Hepatocyte (in vitro differentiated cells): ENCODE measurements at regions not wholly inside any gene's neighbourhood (a gene's known extent, or its start where the extent isn't known, plus 50 kb on each side); places are given as distances from the start of the nearest gene placed in this dataset.

ENCODE experiments used
- EZH2 ChIP-seq: fragments of 200-600 bp; sonication (generic); IDR thresholded peaks from 2 replicates; pipeline ENCODE4 v1.6.1; 2016; ENCODE audit warnings: antibody characterized with exemption, mild to moderate bottlenecking, borderline replicate concordance
- TF ChIP-seq, protein P1 (sequence below): fragments of 200-600 bp; sonication (generic); IDR thresholded peaks from 2 replicates; pipeline ENCODE4 v1.5.1; 2016; ENCODE audit warnings: antibody characterized with exemption, mild to moderate bottlenecking; ENCODE audit not compliant: poor library complexity

DNA sequence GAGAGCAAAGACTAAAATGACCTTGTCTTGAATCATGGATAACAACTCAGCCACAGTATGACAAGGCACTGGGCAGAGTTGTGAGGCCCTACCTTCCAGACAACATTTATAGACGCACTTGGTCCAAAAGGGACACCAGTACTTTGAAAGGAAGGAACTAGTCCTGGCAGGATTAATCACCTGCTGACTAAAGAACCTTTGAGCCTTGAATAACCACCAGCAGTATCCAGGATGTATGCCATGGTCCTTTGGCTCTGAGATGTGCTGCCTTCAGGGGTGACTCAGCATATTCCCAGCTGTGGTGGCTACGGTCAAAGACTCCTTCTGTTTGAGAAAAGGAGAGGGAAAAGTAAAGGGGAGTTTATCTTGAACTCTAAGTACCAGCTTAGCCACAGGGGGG lies 118.1 kb upstream of the PRR32 start:
- no peak for TF ChIP-seq EZH2
- TF ChIP-seq, protein P1, sequence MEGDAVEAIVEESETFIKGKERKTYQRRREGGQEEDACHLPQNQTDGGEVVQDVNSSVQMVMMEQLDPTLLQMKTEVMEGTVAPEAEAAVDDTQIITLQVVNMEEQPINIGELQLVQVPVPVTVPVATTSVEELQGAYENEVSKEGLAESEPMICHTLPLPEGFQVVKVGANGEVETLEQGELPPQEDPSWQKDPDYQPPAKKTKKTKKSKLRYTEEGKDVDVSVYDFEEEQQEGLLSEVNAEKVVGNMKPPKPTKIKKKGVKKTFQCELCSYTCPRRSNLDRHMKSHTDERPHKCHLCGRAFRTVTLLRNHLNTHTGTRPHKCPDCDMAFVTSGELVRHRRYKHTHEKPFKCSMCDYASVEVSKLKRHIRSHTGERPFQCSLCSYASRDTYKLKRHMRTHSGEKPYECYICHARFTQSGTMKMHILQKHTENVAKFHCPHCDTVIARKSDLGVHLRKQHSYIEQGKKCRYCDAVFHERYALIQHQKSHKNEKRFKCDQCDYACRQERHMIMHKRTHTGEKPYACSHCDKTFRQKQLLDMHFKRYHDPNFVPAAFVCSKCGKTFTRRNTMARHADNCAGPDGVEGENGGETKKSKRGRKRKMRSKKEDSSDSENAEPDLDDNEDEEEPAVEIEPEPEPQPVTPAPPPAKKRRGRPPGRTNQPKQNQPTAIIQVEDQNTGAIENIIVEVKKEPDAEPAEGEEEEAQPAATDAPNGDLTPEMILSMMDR: no peak
